ENCODE measurements at regions not wholly inside any gene's neighbourhood (a gene's known extent, or its start where the extent isn't known, plus 50 kb on each side); places are given as distances from the start of the nearest gene placed in this dataset.

- no peak for DNase-seq (ENCODE audit: extremely low read depth in 1 of 4, low spot score in 3 of 4)
- TF ChIP-seq, protein P1, sequence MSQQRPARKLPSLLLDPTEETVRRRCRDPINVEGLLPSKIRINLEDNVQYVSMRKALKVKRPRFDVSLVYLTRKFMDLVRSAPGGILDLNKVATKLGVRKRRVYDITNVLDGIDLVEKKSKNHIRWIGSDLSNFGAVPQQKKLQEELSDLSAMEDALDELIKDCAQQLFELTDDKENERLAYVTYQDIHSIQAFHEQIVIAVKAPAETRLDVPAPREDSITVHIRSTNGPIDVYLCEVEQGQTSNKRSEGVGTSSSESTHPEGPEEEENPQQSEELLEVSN (IDR thresholded peaks at IDR 0.05; ENCODE audit: borderline replicate concordance in 1 of 2, extremely low read depth in 1 of 2, insufficient read depth in 1 of 2, insufficient read length in 1 of 2, low read depth in 1 of 2, low read length in 1 of 2, poor library complexity in 1 of 2, severe bottlenecking in 1 of 2), result no peak
- TF ChIP-seq C11orf30 (IDR thresholded peaks at IDR 0.05; ENCODE audit: low read depth), result no peak
- TF ChIP-seq CEBPB (tag; IDR thresholded peaks at IDR 0.05), result no peak
- no peak for TF ChIP-seq TRIM28 (IDR thresholded peaks at IDR 0.05)
- no peak for TF ChIP-seq POLR3A (IDR thresholded peaks at IDR 0.05; ENCODE audit: borderline replicate concordance, extremely low read depth, insufficient read depth, insufficient read length)
- TF ChIP-seq PRMT5 (CRISPR knock-in tag; IDR thresholded peaks at IDR 0.05), result no peak
- TF ChIP-seq HDAC6 (IDR thresholded peaks at IDR 0.05; ENCODE audit: low read depth, low read length), result no peak
- no peak for TF ChIP-seq ESRRA (IDR thresholded peaks at IDR 0.05; ENCODE audit: borderline replicate concordance, low read depth)
- no peak for TF ChIP-seq ZNF282 (CRISPR knock-in tag; IDR thresholded peaks at IDR 0.05)
- TF ChIP-seq CEBPG (CRISPR knock-in tag; IDR thresholded peaks at IDR 0.05), result no peak
- TF ChIP-seq CEBPG (tag; conservative IDR thresholded peaks at IDR 0.05 in 1 of 2, IDR thresholded peaks at IDR 0.05 in 1 of 2), result no peak
- TF ChIP-seq, protein P2, sequence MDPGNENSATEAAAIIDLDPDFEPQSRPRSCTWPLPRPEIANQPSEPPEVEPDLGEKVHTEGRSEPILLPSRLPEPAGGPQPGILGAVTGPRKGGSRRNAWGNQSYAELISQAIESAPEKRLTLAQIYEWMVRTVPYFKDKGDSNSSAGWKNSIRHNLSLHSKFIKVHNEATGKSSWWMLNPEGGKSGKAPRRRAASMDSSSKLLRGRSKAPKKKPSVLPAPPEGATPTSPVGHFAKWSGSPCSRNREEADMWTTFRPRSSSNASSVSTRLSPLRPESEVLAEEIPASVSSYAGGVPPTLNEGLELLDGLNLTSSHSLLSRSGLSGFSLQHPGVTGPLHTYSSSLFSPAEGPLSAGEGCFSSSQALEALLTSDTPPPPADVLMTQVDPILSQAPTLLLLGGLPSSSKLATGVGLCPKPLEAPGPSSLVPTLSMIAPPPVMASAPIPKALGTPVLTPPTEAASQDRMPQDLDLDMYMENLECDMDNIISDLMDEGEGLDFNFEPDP (CRISPR knock-in tag; IDR thresholded peaks at IDR 0.05), result no peak
- Histone ChIP-seq H3K9ac (ENCODE audit: insufficient read depth in 1 of 2, low read depth in 2 of 2, low read length in 2 of 2) (no peak overlapping the region), H3K36me3 (ENCODE audit: control insufficient read depth, insufficient read depth, low read length) (no peaks in the 10 kb centered on the region), H4K20me1 (replicated peaks; ENCODE audit: control insufficient read depth, insufficient read depth, low read length) (no peaks in the 10 kb centered on the region), H3K9me1 (ENCODE audit: control insufficient read depth, insufficient read depth, low read length) (no peaks in the 10 kb centered on the region), H3K79me2 (ENCODE audit: control insufficient read depth, insufficient read depth, low read length) (no peaks in the 10 kb centered on the region), H3K4me1 (replicated peaks in 1 of 2; ENCODE audit: control insufficient read depth in 2 of 2, insufficient read depth in 2 of 2, low read length in 2 of 2) (no peaks in the 10 kb centered on the region), H3K4me3 (no peak overlapping the region), H3K27me3 (ENCODE audit: control insufficient read depth in 2 of 2, insufficient read depth in 2 of 2, low read length in 2 of 2) (no peaks in the 10 kb centered on the region), H3K4me2 (ENCODE audit: insufficient read depth, low read length) (no peak overlapping the region), H2AFZ (ENCODE audit: low read depth, low read length) (no peak overlapping the region), H3K9me3 (replicated peaks; ENCODE audit: control insufficient read depth, insufficient read depth, low read depth, low read length) (no peaks in the 10 kb centered on the region), H3K27ac (ENCODE audit: extremely low read depth, low read depth, low read length) (no peak overlapping the region)
- ATAC-seq, result no peak
- in situ Hi-C loops (cut with MboI), result no loop called here
- ChIA-PET CTCF (ENCODE audit: low intra/inter-chr PET ratio) (no interaction called here), POLR2A (interaction anchor here (0.6 kb wide), 1 partner anchor 37 kb away, joined by 4 read pairs; no protein-coding TSS in a partner anchor)
- intact Hi-C loops (cut with micrococcal nuclease), result no loop called here
- FAIRE-seq, result no peak
- no TSS peak for BruUV-seq (replicated peaks)
- 0% methylated on average over 4 of the region's 4 CpGs for whole genome bisulfite sequencing (ENCODE audit: insufficient coverage, low coverage, missing lambda C conversion rate)
Observed at GRCh38 chr13:29903996-29904395, 53.6 kb upstream of the UBL3 start.
